Islet precursor cell (in vitro differentiated cells): ENCODE measurements at regions not wholly inside any gene's neighbourhood (a gene's known extent, or its start where the extent isn't known, plus 50 kb on each side); places are given as distances from the start of the nearest gene placed in this dataset.
"Not testable (repeated sequence)": the region's sequence is repeated elsewhere in the genome, so short reads cannot be mapped to it uniquely, and the experiment has no call there.

Experiments used
- DNase-seq: peaks from one replicate; pipeline ENCODE4 v3.0.0-alpha.2; 2018

- no peak for DNase-seq
Measured at GRCh38 chr11:45379162-45379863, 93.2 kb upstream of the SYT13 start.

GRCh38 chr11:45378516-45378915 is 92.4 kb upstream of the SYT13 start:
- DNase-seq = no peak

GRCh38 chr11:45374653-45375059 is 88.5 kb upstream of the SYT13 start:
- DNase-seq = no peak

GRCh38 chr11:45374130-45374529 is 88.0 kb upstream of the SYT13 start:
- DNase-seq = no peak

GRCh38 chr11:45373506-45374035 is 87.4 kb upstream of the SYT13 start:
- no peak for DNase-seq

GRCh38 chr11:45372414-45372813 is 86.3 kb upstream of the SYT13 start:
- DNase-seq = not testable (repeated sequence)

- peak; percentile 91 for DNase-seq
Measured at GRCh38 chr11:45371251-45372115, 85.3 kb upstream of the SYT13 start.

GRCh38 chr11:45369313-45369712 is 83.2 kb upstream of the SYT13 start:
- no peak for DNase-seq

- DNase-seq = peak; percentile 29
Measured at GRCh38 chr11:45368697-45369096, 82.6 kb upstream of the SYT13 start.

GRCh38 chr11:45366619-45367190 is 80.6 kb upstream of the SYT13 start:
- DNase-seq = no peak

- no peak for DNase-seq
Measured at GRCh38 chr11:45365961-45366618, 79.9 kb upstream of the SYT13 start.

GRCh38 chr11:45362636-45363035 is 76.5 kb upstream of the SYT13 start:
- no peak for DNase-seq

GRCh38 chr11:45361551-45361950 is 75.4 kb upstream of the SYT13 start:
- DNase-seq = no peak

GRCh38 chr11:45355706-45356041 is 69.5 kb upstream of the SYT13 start:
- no peak for DNase-seq

GRCh38 chr11:45354976-45355705 is 69.0 kb upstream of the SYT13 start:
- peak; percentile 86 for DNase-seq

- DNase-seq = no peak
Measured at GRCh38 chr11:45348729-45349128, 62.6 kb upstream of the SYT13 start.

- no peak for DNase-seq
Measured at GRCh38 chr11:45347348-45348082, 61.4 kb upstream of the SYT13 start.

- DNase-seq = no peak
Measured at GRCh38 chr11:45345491-45345890, 59.4 kb upstream of the SYT13 start.

GRCh38 chr11:45344028-45344427 is 57.9 kb upstream of the SYT13 start:
- DNase-seq = no peak

GRCh38 chr11:45343444-45343843 is 57.3 kb upstream of the SYT13 start:
- DNase-seq = no peak

GRCh38 chr11:45341372-45341771 is 55.2 kb upstream of the SYT13 start:
- DNase-seq = no peak
